ENCODE measurements at regions not wholly inside any gene's neighbourhood (a gene's known extent, or its start where the extent isn't known, plus 50 kb on each side); places are given as distances from the start of the nearest gene placed in this dataset.

GRCh38 chr6:28643017-28643740 is 117.5 kb downstream of the GPX5 start:
- Histone ChIP-seq H3K36me3 (no peaks in the 10 kb centered on the region), H3K4me1 (ENCODE audit: insufficient read depth) (no peaks in the 10 kb centered on the region), H3K27ac (no peak overlapping the region), H3K27me3 (no peaks in the 10 kb centered on the region), H3K9me3 (no peaks in the 10 kb centered on the region), H3K4me3 (no peak overlapping the region)
- WGBS, 3 donors, result 11 to 13% (median 12%) methylated on average over 9 of the region's 9 CpGs
- intact Hi-C loops (cut with DNase I), result no loop called here
- DNase-seq, result no peak
- TF ChIP-seq POLR2A (IDR thresholded peaks at IDR 0.05), result no peak
- no peak for TF ChIP-seq CTCF (IDR thresholded peaks at IDR 0.05)
- no peak for TF ChIP-seq EP300 (IDR thresholded peaks at IDR 0.05)

GRCh38 chr6:28646650-28647049 is 121.0 kb downstream of the GPX5 start:
- H3K36me3 ChIP-seq, result no peaks in the 10 kb centered on the region
- no peak for TF ChIP-seq EP300 (IDR thresholded peaks at IDR 0.05)
- TF ChIP-seq POLR2A (IDR thresholded peaks at IDR 0.05), result no peak
- TF ChIP-seq CTCF (IDR thresholded peaks at IDR 0.05), result no peak
- intact Hi-C loops (cut with DNase I), result no loop called here
- WGBS, 3 donors, result 31 to 40% (median 34%) methylated on average over 1 of the region's 1 CpG
- H3K27me3 ChIP-seq, result no peaks in the 10 kb centered on the region
- no peak for DNase-seq
- no peaks in the 10 kb centered on the region for H3K9me3 ChIP-seq
- H3K4me3 ChIP-seq, result no peak overlapping the region
- H3K4me1 ChIP-seq (ENCODE audit: insufficient read depth), result no peaks in the 10 kb centered on the region
- H3K27ac ChIP-seq, result no peak overlapping the region

- intact Hi-C loops (cut with DNase I), result no loop called here
- TF ChIP-seq EP300 (IDR thresholded peaks at IDR 0.05), result no peak
- TF ChIP-seq CTCF (IDR thresholded peaks at IDR 0.05), result no peak
- TF ChIP-seq POLR2A (IDR thresholded peaks at IDR 0.05), result no peak
- Histone ChIP-seq H3K4me3 (peak overlapping the region; percentile 37), H3K4me1 (ENCODE audit: insufficient read depth) (no peaks in the 10 kb centered on the region), H3K27ac (no peak overlapping the region), H3K9me3 (no peaks in the 10 kb centered on the region), H3K27me3 (no peaks in the 10 kb centered on the region), H3K36me3 (no peaks in the 10 kb centered on the region)
- DNase-seq, result peak; percentile 38 to 56 (median 51)
- WGBS, 3 donors, result 0 to 1% (median 1%) methylated on average over 27 of the region's 27 CpGs
These were observed 122.6 kb downstream of the GPX5 start for GRCh38 chr6:28648035-28648877.

GRCh38 chr6:28648878-28649375 is 123.2 kb downstream of the GPX5 start:
- intact Hi-C loops (cut with DNase I), result no loop called here
- Histone ChIP-seq H3K4me3 (peak overlapping the region; percentile 37), H3K9me3 (no peaks in the 10 kb centered on the region), H3K36me3 (no peaks in the 10 kb centered on the region), H3K27me3 (no peaks in the 10 kb centered on the region), H3K4me1 (ENCODE audit: insufficient read depth) (no peaks in the 10 kb centered on the region), H3K27ac (no peak overlapping the region)
- WGBS, 3 donors, result 1 to 3% (median 2%) methylated on average over 10 of the region's 10 CpGs
- no peak for DNase-seq
- TF ChIP-seq POLR2A (IDR thresholded peaks at IDR 0.05) (no peak), EP300 (IDR thresholded peaks at IDR 0.05) (no peak), CTCF (IDR thresholded peaks at IDR 0.05) (no peak)

All from ovary (tissue), 7 donors.